Fibroblast of lung (primary cell): ENCODE measurements at regions not wholly inside any gene's neighbourhood (a gene's known extent, or its start where the extent isn't known, plus 50 kb on each side); places are given as distances from the start of the nearest gene placed in this dataset.
A peak's percentile ranks its signal among the peaks of the same experiment; 100 is the strongest.

Source experiments
- DNase-seq, 2 donors: peaks; one replicate each; pipeline versions ENCODE4 v3.0.0 to v3.0.0-alpha.2; 2010; ENCODE audit warnings: low read depth in 2 of 2
- H2AFZ ChIP-seq: 2 replicates; pipeline ENCODE4 v1.5.1; 2012; ENCODE audit warnings: low read length, control low read depth, inconsistent platforms
- H3K27ac ChIP-seq: 2 replicates; pipeline ENCODE4 v1.5.1; 2011; ENCODE audit warnings: low read length, control low read depth; ENCODE audit not compliant: insufficient read depth
- H3K27me3 ChIP-seq: 2 replicates; pipeline ENCODE4 v1.5.1; 2011; ENCODE audit warnings: mild to moderate bottlenecking, low read length; ENCODE audit not compliant: control insufficient read depth, insufficient read depth
- H3K36me3 ChIP-seq: 2 replicates; pipeline ENCODE4 v1.5.1; 2011; ENCODE audit warnings: low read length; ENCODE audit not compliant: control insufficient read depth, insufficient read depth
- H3K4me1 ChIP-seq: 2 replicates; pipeline ENCODE4 v1.5.1; 2011; ENCODE audit warnings: low read length; ENCODE audit not compliant: control insufficient read depth, insufficient read depth; ENCODE audit errors: extremely low read depth
- H3K4me2 ChIP-seq: 2 replicates; pipeline ENCODE4 v1.5.1; 2011; ENCODE audit warnings: low read length, control low read depth; ENCODE audit not compliant: insufficient read depth; ENCODE audit errors: extremely low read depth
- H3K4me3 ChIP-seq, 4 experiments: fragments of 200-600 bp in 1 of 4; sonication (generic) in 1 of 4; replicated peaks in 1 of 4; 2 replicates each; pipeline ENCODE4 v1.5.1; 2011 to 2016; ENCODE audit warnings: low read length in 4 of 4, low read depth in 3 of 4, mild to moderate bottlenecking in 3 of 4, control low read depth in 2 of 4, inconsistent platforms in 1 of 4, mixed read lengths in 1 of 4; ENCODE audit not compliant: insufficient read depth in 1 of 4; ENCODE audit errors: control extremely low read depth in 1 of 4
- H3K79me2 ChIP-seq: 2 replicates; pipeline ENCODE4 v1.5.1; 2012; ENCODE audit warnings: mild to moderate bottlenecking, low read length, inconsistent platforms; ENCODE audit not compliant: control insufficient read depth, insufficient read depth
- H3K9ac ChIP-seq: 2 replicates; pipeline ENCODE4 v1.5.1; 2011; ENCODE audit warnings: mild to moderate bottlenecking, low read length, control low read depth; ENCODE audit not compliant: insufficient read depth
- H3K9me3 ChIP-seq: 2 replicates; pipeline ENCODE4 v1.5.1; 2012; ENCODE audit warnings: low read depth, low read length; ENCODE audit not compliant: control insufficient read depth, insufficient read depth
- H4K20me1 ChIP-seq: 2 replicates; pipeline ENCODE4 v1.5.1; 2011; ENCODE audit warnings: low read length; ENCODE audit not compliant: control insufficient read depth, insufficient read depth; ENCODE audit errors: extremely low read depth
- CTCF ChIP-seq, 2 donors: IDR thresholded peaks in 1 of 2; conservative IDR thresholded peaks in 1 of 2; 1 replicate in 1 of 2; 2 replicates in 1 of 2; pipeline ENCODE4 v1.5.1; 2011 to 2012; ENCODE audit warnings: low read length in 2 of 2, control low read depth in 1 of 2, inconsistent platforms in 1 of 2, low read depth in 1 of 2, mild to moderate bottlenecking in 1 of 2
- EZH2 ChIP-seq: IDR thresholded peaks from 2 replicates; pipeline ENCODE4 v1.5.1; 2012; ENCODE audit warnings: low read length, control low read depth, mild to moderate bottlenecking; ENCODE audit errors: missing control alignments

GRCh38 chr5:74179701-74180100 lies 460.8 kb downstream of the ENC1 start:
- no peaks in the 10 kb centered on the region for H3K36me3 ChIP-seq
- no peak overlapping the region for H3K9ac ChIP-seq
- H4K20me1 ChIP-seq = no peaks in the 10 kb centered on the region
- no peak overlapping the region for H3K4me2 ChIP-seq
- H2AFZ ChIP-seq = no peak overlapping the region
- H3K9me3 ChIP-seq = no peaks in the 10 kb centered on the region
- TF ChIP-seq CTCF (conservative IDR thresholded peaks at IDR 0.05 in 1 of 2, IDR thresholded peaks at IDR 0.05 in 1 of 2; ENCODE audit: low read depth in 1 of 2, low read length in 2 of 2) (no peak), EZH2 (no peak)
- peak in 1 of 2 donors; percentile 70 for DNase-seq
- H3K27me3 ChIP-seq = no peaks in the 10 kb centered on the region
- H3K4me1 ChIP-seq = no peaks in the 10 kb centered on the region
- H3K4me3 ChIP-seq = no peak overlapping the region
- no peak overlapping the region for H3K27ac ChIP-seq
- H3K79me2 ChIP-seq = no peaks in the 10 kb centered on the region

DNA sequence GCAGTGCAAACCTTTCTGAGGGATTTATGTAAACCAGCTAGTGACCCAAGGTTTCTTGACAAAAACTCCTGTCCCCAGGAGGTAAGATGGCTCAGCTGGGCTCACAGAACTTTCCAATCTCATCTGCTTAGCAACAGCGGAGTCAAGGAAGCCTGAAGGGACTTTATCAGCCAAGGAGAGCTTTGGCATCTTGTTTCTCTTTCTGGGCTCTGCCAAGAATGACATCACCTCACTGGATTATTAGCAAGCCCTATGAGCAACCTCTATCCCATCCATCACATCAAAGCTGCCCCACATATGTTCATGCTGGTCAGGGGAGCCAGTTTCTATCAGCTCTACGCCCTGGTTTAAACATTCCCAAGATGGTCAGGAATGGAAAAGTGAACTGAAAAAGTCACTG lies 461.3 kb downstream of the ENC1 start:
- H3K4me1 ChIP-seq = no peaks in the 10 kb centered on the region
- no peak overlapping the region for H3K27ac ChIP-seq
- peak; percentile 92 to 98 for DNase-seq
- H2AFZ ChIP-seq = no peak overlapping the region
- H3K9ac ChIP-seq = no peak overlapping the region
- no peak overlapping the region for H3K4me3 ChIP-seq
- H3K36me3 ChIP-seq = no peaks in the 10 kb centered on the region
- TF ChIP-seq EZH2 = no peak
- no peak for TF ChIP-seq CTCF (conservative IDR thresholded peaks at IDR 0.05 in 1 of 2, IDR thresholded peaks at IDR 0.05 in 1 of 2; ENCODE audit: low read depth in 1 of 2, low read length in 2 of 2)
- H3K9me3 ChIP-seq = no peaks in the 10 kb centered on the region
- H4K20me1 ChIP-seq = no peaks in the 10 kb centered on the region
- no peaks in the 10 kb centered on the region for H3K27me3 ChIP-seq
- no peaks in the 10 kb centered on the region for H3K79me2 ChIP-seq
- H3K4me2 ChIP-seq = no peak overlapping the region

DNA sequence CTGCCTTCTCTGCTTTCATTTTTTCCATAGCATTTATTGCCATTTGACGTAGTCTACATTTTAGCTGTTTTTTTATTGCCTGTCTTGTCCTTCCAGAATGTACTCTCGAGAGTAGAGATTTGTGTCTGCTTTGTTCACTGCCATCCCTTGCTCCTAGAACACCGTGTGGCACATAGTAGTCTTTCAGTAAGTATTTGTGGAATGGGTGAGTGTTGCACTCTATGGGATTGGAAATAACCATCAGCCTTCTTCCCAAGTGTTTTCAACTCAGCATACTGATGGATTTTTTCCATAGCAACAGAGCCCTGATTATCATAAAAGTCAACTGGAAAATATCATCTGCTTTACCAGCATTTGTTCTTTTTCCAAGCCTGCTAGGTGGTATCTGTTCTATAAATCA lies 462.6 kb downstream of the ENC1 start:
- no peaks in the 10 kb centered on the region for H4K20me1 ChIP-seq
- TF ChIP-seq CTCF (conservative IDR thresholded peaks at IDR 0.05 in 1 of 2, IDR thresholded peaks at IDR 0.05 in 1 of 2; ENCODE audit: low read depth in 1 of 2, low read length in 2 of 2) (no peak), EZH2 (no peak)
- H3K27ac ChIP-seq = no peak overlapping the region
- H3K9ac ChIP-seq = no peak overlapping the region
- no peaks in the 10 kb centered on the region for H3K4me1 ChIP-seq
- H3K79me2 ChIP-seq = no peaks in the 10 kb centered on the region
- H3K4me2 ChIP-seq = no peak overlapping the region
- no peaks in the 10 kb centered on the region for H3K27me3 ChIP-seq
- no peaks in the 10 kb centered on the region for H3K36me3 ChIP-seq
- no peak for DNase-seq
- no peak overlapping the region for H2AFZ ChIP-seq
- H3K4me3 ChIP-seq = no peak overlapping the region
- H3K9me3 ChIP-seq = no peaks in the 10 kb centered on the region
